ENCODE measurements at regions not wholly inside any gene's neighbourhood (a gene's known extent, or its start where the extent isn't known, plus 50 kb on each side); places are given as distances from the start of the nearest gene placed in this dataset.

DNA sequence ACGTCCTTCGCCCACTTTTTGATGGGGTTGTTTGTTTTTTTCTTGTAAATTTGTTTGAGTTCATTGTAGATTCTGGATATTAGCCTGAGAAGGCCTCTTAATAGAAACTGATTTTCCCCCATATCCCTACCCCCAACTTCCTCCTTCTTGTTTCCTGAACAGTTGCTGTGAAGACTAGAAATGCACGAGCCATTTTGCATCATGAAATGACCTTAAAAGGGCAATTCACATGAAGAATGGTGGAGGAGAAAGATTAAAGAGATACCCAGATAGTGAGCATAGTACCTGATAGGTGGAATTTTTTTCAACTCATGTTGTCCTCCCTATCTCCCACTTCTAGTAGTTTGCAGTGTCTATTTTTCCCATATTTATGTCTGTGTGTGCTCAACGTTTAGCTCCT, 55.2 kb upstream of the KCNH8 start:
- DNase-seq = no peak

DNA sequence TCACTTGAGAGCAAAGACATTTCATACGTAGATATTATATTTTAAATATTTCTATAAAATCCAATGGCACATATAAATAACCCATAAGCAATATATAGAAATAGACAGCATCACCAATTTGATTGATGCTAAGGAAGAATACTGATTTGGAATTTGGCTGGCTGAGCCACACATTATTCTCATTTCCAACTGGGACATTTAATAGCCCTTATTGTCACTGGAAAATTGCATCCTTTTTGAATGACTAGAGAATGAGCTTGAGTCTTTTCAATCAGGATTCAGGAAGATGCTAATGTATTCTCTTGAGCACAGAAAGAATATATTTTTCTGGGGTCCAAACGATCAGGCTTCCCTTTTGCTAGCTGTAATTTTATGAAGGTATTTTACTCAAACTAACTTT, 70.9 kb upstream of the KCNH8 start:
- DNase-seq = no peak

- no peak for DNase-seq
Measured at GRCh38 chr3:19075037-19075436, 73.3 kb upstream of the KCNH8 start.

DNA sequence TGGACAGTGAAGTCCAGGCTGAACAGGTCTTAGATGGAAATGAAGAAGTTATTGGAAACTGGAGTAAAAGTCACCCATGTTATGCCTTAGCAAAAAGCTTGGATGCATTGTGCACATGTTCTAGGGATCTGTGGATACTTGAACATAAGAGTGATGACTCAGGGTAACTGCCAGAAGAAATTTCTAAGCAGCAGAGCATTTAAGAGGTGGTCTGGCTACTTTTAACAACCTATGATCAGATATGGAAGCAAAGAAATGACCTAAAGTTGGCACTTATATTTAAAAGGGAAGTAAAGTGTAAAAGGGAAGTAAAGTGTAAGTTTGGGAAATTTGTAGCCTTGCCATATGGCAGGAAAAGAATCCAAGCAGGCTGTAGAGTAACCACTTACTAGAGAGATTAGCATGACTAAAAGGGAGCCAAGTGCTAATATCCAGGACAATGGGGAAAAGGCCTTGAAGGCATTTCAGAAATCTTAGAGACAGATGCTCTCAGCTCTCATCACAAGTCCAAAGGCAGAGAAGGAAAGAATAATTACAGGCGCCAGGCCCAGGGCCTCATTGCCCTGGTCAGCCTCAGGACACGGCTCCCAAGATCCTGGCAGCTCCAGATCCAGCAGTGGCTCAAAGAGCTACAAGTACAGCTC, 73.9 kb upstream of the KCNH8 start:
- DNase-seq = no peak

DNA sequence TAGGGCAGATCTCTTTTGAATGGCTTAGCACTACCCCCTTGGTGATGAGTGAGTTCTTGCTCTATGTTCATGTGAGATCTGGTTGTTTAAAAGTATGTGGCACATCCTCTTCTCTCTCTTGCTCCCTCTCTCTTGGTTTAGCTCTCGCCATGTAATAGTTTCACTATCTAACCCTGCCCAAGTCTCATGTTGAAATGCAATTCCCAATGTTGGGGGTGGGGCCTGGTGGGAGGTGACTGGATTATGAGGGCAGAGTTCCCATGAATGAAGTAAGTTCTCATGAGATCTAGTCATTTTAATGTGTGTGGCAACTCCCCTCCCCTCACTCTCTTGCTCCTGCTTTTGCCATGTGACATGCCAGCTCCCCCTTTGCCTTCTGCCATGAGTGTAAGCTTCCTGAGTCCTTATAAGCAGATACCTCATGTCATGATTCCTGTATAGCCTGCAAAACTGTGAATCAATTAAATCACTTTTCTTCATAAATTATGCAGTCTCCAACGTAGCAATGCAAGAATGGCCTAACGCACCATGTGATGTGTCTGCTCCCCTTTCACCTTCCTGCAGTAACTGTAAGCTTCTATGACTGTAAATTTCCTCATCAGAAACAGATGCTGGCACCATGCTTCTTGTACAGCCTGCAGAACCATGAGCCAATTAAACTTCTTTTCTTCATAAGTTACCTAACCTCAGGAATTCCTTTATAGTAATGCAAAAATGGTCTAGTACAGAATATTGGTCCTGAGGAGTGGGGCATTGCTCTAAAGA, 74.8 kb upstream of the KCNH8 start:
- no peak for DNase-seq

DNA sequence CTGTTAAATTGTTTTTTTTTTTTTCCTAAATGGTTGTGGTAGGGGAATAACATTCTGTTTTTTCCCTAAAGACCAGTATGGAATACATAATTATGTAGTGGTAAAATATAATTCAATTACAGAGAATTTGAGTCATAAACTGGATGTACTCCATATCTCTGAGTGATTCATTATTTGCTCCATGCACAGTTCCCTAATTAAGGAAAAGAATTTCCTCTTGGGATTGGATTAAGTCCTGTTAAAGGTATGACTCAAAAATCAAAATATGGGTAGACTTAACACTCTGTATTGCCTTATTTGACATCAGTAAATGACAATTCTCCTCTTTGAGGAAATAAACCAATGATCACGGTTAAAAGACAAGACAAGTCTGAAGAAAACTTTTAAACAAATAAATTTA, 78.0 kb upstream of the KCNH8 start:
- DNase-seq = no peak

GRCh38 chr3:19065027-19065426, 83.3 kb upstream of the KCNH8 start:
- DNase-seq = no peak

DNA sequence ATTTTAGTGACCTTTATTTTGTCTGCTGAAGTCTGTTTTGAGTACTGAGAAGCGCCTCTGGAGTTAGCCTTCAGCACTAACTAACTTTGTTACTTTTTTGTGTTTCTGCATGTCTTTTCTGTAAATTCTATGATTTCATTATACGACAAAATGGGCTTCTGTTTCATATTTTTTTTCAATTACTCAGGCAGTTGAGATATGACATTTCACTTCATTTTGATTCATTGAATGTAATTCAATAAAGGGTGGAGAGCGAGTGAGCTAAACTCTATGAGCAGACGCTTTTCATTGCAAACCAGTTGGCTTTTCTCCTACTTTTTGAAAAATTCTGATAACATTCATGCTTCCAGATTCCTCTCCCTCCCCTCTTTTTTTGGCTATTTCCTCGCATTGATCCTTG, 84.4 kb upstream of the KCNH8 start:
- no peak for DNase-seq

- DNase-seq = no peak
Measured at GRCh38 chr3:19060404-19060803, 87.9 kb upstream of the KCNH8 start.

DNA sequence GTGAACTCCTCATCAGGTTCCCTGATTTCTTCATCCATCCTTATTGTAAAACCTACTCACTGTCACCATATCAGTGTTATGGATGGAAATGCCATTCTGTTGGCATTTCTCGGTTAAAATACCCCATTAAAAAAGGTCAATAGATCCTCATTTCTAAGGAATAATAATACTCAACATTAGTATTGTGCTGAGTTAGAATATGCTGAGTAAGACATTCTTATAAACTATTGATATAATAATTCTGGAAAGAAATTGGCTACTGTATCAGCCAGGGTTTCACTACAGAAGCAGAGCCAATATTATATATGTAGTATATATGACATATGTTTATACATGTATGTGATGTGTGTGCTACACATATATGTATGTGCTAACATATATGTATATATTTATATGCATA, 95.4 kb upstream of the KCNH8 start:
- no peak for DNase-seq

GRCh38 chr3:19046440-19046839, 101.9 kb upstream of the KCNH8 start:
- DNase-seq = no peak

DNA sequence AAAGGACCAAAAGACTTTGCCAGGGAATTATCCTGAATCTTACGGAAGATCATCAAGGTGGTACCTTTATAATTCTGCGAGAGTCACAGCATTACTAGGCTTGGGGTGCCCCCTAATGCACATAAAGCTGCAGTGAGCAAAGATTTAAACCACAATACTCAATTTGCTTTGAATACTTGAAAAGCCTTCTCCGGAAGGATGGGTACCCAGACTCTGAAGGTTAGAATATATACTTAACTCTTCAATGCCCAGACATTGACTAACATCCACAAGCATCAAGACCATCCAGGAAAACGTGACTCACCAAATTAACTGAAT, 117.8 kb upstream of the KCNH8 start:
- DNase-seq = peak; percentile 27

- DNase-seq = no peak
Measured at GRCh38 chr3:19029837-19030521, 118.3 kb upstream of the KCNH8 start.

DNA sequence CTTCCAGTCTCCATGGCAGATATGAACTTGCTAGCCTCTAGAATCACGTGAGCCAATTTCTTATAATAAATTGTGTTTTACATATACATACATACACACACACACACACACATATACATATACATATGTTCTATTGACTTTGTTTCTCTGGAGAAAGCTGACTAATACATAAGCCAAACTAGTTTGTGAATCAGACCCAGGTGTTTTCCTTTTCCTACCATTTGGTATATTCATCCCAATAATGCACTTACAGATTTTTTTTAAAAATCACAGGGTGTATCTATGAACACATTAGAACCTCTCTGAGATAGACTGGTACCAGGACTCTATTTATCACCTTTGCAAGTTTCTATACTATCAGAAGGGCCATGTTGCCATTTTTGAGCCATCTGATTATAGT, 122.9 kb upstream of the KCNH8 start:
- DNase-seq = no peak

DNA sequence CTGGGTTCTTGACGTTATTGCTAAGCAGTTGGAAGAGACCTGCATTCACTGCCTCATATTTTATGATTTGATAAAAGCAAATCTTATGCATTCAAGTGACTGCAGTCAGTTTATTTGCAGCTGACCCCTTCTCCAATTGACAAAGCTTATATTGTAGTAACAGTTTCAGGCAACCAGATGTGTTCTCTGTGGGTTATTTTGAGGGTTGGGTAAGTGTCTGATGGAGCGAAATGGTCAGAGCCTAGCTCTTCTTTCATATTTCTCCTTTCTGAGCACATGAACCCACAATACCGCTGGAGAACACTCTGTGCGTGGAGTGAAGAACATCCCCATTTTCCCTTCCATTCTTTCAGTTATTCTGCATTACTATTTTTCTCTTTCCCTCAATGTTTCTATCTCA, 125.8 kb upstream of the KCNH8 start:
- no peak for DNase-seq

GRCh38 chr3:19016851-19017250, 131.5 kb upstream of the KCNH8 start:
- DNase-seq = no peak

GRCh38 chr3:19013879-19014278, 134.4 kb upstream of the KCNH8 start:
- DNase-seq = no peak

DNA sequence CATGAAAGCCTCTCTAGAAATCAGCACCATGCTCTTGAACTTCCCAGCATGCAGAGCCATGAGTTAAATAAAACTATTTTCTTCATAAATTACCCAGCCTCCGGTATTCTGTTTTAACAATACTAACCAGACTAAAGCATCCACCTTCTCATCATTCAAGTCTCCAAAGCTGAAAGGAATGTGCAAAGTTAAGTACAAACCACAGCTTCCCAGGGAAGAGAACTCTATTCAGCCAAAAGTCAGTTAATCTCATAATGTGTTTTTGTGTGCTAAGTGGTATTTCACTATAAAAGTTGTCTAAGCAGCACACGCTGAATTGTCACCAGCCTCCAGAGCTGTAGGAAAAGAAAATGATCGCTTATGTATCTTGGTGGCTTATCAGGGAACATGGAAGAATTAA, 135.5 kb upstream of the KCNH8 start:
- no peak for DNase-seq

DNA sequence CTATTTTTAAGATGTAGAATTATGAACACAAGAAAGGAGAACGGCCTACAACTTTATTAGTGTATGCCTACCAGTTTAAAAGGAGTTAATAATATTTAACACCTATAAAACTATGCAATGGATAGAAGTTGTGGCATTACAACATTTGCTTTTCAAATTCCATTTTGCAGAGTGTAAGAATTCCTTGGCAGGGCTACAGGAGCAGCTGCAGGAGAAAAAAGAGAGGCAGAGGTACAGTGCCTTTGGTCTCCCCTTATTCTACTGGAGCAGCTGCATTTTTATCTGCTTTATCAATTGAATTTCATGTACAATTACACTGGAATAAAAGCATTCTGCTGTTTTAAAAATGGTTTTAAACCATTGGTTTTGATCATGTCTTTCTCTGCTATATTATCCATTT, 145.7 kb upstream of the KCNH8 start:
- DNase-seq = no peak

DNA sequence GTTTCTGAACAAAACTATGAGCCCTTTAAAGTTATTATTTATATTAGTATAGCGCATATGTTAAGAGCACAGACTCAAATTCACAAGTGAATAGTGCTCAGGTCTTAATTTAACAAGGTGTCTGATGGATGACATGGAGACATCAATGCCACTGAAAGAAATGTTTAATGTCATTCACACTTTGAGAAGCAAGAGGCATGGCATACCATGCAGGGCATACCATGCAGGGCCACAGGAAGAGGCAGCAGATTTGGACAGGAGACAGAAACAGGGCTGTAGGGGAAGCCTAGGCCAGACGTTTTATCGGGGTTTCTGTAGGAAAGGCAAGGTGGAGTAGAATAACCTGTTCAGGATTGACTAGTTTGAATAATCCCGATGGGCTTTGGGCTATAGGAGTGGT, 150.2 kb upstream of the KCNH8 start:
- DNase-seq = no peak

DNA sequence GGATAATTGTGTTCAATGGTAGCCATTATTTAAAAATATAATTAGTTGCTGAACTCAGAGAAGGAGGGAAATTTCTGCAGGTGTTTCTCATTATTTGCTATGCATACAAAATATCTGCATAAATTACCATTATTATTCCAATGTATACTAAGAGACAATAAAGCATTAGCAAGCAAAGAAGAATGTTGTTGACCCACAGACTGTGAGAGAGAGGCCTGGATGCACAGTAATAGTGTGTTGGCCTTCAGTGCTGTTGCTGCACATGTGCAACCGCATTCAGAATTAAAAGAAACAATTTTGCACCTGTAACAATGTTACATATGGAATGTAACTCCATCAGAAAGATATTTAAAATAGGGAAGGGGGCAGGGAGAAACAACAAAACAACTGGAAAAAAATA, 155.6 kb upstream of the KCNH8 start:
- DNase-seq = no peak

DNA sequence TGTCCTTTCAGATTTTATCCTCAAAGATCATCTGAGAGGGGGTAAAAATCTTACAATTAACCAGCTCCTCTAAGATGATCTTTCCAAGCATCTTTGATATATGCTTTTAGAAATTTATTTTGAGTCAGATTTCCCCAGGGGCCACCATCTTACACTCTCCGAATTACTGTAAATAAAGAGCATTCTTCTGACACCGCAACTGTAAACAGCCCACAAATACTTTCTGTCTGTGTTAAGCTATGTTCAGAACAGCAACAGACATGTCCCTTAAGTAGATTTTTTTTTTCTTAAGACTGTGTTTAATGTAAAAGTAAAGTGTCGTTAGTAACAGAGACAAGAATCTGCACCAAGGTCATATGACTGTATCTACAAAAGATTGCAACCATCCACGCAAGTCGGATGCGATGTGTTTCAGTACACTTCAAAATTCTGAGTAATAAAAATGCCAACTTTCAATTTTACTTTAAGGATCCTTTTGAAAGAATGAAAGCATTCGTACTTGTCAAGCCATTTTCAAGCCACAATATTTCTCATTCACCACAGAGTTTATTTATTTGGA, 159.0 kb upstream of the KCNH8 start:
- no peak for DNase-seq

DNA sequence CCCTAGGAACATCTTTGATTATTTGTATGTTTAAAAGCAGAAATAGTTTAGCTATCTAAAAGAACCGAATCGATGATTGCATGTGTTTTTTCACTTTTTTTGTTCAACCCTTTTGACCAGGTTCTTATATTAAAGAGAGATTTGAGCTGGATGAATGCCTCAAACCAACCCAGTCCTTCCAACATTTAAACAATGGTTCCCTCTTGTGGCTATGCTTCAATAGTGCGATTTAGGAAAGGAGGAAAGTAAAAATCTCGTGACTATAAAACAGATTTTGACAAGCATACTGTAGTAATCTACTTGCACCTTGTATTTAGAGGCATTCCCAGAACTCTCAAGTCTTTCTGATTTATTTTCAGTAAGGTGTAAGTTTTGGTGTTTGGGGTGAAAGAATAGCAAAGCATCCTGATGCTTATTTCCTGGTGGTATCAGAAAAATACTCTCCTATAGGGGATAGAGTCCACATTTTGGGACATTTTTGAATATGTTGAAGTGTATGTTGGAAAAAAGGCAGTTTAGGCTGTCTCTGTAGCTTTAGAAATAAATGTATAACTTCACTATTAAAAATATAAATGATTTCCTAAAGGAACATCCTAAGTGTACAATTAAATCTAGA, 159.6 kb upstream of the KCNH8 start:
- DNase-seq = no peak

Data from stimulated activated CD8-positive, alpha-beta memory T cell treated with anti-CD3 and anti-CD28 coated beads, Interleukin-4, amount 100 ng/mL, for 48 hours (primary cell).